ENCODE measurements at regions not wholly inside any gene's neighbourhood (a gene's known extent, or its start where the extent isn't known, plus 50 kb on each side); places are given as distances from the start of the nearest gene placed in this dataset.
"Not testable (repeated sequence)": the region's sequence is repeated elsewhere in the genome, so short reads cannot be mapped to it uniquely, and the experiment has no call there.

DNA sequence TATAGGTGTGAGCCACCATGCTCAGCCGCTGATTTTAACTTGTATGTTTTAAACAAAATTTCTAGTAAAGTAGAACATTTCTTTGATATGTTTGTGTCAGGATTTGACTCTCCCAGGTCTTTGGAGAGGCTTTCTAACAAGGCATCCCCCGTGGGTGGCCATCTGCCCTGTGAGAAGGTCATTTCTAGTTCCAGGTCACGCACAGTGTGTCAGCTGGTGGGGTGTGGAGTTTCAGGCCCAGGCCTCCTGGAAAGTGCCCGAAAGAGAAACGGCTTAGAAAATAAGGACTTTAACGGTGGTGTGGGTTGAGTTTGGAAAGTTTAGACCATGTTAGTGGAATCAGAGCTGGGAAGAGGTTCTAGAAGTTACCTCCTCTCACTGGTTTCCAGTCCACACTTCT lies 61.0 kb downstream of the SPDYE17 start:
- H3K9me3 Mint-ChIP-seq, H3K27ac Mint-ChIP-seq, H3K4me3 Mint-ChIP-seq, H3K27me3 Mint-ChIP-seq, H3K4me1 Mint-ChIP-seq, CTCF ChIA-PET, H3K36me3 Mint-ChIP-seq: not testable (repeated sequence)
- peak; percentile 8 for DNase-seq

DNA sequence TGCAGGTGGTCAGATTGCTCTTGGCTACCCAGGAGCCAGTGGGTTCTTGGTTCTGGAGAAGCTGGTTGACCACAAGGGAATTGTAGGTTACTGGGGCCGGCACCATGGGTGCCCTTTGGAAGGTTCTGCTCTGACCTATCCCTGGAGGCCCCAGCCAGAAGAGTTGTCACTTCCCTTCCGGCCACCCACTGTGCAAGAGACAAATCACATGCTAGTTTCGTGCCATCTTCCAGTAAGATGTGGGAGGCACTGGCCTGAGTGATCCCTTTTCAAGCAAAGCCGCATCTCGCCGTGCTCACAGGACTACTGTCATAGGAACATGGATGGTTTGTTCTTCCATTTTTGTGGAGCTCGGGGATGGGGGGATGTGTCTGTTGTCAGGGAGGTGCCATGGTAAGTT lies 62.3 kb downstream of the SPDYE17 start:
- H3K27ac Mint-ChIP-seq, DNase-seq, H3K4me1 Mint-ChIP-seq, H3K4me3 Mint-ChIP-seq, H3K9me3 Mint-ChIP-seq, H3K36me3 Mint-ChIP-seq, CTCF ChIA-PET, H3K27me3 Mint-ChIP-seq: not testable (repeated sequence)

DNA sequence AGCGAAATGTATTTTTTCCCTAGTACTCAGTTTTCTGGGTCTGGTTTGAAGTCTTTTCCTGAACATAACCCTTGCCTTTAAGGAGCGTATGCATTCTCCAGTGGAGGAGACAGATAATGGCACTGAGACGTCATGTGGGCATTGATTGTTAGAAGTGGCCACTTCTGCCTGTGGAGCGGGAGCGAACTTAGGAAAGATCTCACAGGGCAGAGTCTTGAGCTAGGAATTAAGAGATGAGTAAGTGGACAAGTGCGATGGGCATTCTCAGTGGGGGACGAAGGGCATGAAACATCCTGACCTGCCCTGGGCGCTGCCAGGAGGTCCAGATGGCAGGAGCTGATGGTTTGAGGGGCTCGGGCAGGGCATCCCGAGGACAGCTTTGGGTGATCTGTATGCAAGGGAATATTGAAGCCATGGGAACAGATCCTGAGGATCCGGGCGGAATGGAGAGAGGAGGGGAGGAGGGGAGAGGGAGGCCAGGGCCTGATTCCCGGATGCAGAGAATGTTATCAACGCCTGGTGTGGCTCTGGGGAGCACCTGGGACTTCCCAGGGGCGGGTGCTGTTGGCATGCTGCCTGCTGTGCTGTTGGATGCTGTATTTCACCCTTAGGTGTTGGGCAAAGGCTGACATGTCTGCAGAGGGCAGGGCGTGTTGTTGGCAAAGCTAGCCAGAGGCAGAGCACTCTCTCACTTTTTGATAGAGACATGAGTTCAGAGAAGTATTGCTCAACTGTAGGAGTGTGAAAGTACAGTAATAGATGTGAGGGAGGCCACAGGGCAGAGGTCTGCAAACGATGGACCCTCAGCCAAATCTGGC lies 66.2 kb downstream of the SPDYE17 start:
- H3K36me3 Mint-ChIP-seq, H3K4me1 Mint-ChIP-seq, H3K27me3 Mint-ChIP-seq, H3K4me3 Mint-ChIP-seq, H3K9me3 Mint-ChIP-seq, CTCF ChIA-PET, H3K27ac Mint-ChIP-seq, DNase-seq: not testable (repeated sequence)

DNA sequence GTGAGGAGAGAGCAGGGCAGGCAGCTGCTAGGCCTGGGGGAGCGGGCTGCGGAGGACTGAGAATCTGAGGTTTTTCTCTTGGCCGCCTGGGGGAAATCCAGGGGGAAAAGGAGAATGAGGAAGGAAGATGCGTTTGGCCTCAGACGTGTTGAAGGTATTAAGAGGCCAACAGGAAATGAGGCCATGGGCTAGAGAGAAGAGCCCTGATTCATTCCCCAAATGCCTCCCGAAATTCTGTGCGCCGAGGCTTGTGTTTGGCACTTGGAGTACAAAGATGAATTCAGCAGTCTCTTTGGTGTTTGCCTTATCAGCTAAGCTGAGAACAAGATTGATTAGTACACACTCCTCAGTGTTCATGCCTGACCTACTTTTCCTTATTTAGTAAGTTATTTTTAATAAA lies 68.1 kb downstream of the SPDYE17 start:
- H3K36me3 Mint-ChIP-seq, H3K27ac Mint-ChIP-seq, CTCF ChIA-PET, H3K4me3 Mint-ChIP-seq, H3K27me3 Mint-ChIP-seq, H3K9me3 Mint-ChIP-seq, H3K4me1 Mint-ChIP-seq, DNase-seq: not testable (repeated sequence)

DNA sequence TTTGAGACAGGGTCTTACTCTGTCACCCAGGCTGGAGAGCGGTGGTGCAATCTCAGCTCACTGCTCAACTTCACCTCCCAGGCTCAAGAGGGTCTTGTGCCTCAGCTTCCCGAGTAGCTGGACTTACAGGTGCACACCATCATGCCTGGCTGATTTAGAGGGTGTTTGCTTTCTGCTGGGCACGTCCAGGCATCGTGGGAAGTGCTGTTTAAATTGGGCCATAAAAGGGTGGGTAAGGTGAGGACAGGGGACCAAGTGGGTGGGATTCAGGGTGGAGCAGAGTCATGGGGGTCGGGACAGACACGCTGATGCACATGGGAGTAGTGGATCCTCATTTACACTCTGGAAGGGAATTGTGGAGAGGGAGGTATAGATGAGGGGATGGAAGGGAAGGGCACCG lies 69.1 kb downstream of the SPDYE17 start:
- H3K9me3 Mint-ChIP-seq, H3K36me3 Mint-ChIP-seq, CTCF ChIA-PET, H3K4me3 Mint-ChIP-seq, DNase-seq, H3K27me3 Mint-ChIP-seq, H3K4me1 Mint-ChIP-seq, H3K27ac Mint-ChIP-seq: not testable (repeated sequence)

DNA sequence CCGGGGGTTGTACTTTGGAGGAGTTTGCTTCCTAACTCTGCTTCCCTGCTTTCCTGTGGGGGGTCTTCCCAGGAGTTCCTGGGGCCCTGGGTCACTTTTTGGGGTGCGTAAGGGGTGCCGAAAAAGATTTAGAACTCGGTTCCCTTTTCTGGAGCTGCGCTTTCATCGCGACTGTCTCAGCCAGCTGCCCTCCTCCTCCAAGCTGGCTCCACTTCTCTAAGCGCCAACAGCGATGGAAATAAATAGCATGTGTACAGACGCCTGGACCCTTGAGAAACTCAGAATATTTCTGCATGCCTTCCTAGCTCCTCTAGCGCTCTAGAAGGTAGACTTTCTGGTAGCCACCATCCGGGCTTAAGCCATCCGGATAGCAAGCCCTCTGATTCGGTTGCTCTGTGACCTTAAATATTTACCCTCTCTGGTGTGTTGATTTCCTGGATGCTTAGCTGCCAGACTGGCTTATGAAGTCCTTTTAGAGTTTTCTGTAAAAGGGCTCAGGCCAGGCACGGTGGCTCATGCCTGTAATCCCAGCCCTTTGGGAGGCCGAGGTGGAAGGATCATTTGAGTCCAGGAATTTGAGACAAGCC lies 71.7 kb downstream of the SPDYE17 start:
- H3K9me3 Mint-ChIP-seq, CTCF ChIA-PET, H3K27me3 Mint-ChIP-seq, H3K4me1 Mint-ChIP-seq, H3K4me3 Mint-ChIP-seq, H3K36me3 Mint-ChIP-seq, DNase-seq, H3K27ac Mint-ChIP-seq: not testable (repeated sequence)

DNA sequence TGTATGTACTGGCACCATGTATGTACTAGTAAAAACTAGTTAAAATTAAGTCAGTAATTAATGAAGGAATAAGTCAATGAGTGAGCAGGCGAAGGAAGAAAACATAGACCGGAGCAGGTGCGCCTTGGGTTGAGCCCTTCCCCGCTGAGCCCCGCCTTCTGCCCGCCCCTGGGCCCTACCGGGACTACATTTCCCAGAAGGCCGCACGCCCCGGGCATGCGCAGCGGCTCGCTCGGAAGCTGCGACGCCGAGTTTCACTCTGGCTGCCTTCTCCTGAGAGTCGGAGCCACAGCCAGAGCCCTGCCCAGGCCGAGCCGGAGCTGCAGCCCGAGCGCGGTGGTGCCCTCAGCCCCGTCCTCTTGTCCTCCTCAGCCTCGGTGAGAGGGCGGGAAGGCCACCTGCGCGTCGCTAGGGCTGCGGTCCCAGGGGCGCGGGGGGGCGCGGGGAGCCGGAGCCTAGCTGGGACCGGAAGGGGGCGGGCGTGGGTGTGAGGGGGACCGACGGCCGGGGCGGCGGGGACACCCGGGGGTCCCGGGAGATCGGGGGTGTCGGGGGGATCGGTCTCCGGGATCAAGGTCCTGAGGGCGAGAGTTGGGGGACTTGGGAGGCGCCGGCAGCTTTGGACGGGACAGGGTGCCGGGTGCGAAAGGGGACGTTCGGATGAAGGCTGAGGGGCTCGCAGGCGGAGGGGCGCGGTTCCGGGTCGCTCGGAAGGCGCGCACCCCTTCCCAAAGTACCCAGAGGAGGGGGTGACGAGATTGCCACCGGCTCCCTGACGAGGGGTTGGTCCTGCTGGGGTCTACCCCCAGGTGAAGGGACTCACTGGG lies 72.4 kb downstream of the SPDYE17 start:
- H3K4me1 Mint-ChIP-seq, H3K27ac Mint-ChIP-seq, H3K9me3 Mint-ChIP-seq, H3K4me3 Mint-ChIP-seq, H3K36me3 Mint-ChIP-seq, H3K27me3 Mint-ChIP-seq, DNase-seq, CTCF ChIA-PET: not testable (repeated sequence)

DNA sequence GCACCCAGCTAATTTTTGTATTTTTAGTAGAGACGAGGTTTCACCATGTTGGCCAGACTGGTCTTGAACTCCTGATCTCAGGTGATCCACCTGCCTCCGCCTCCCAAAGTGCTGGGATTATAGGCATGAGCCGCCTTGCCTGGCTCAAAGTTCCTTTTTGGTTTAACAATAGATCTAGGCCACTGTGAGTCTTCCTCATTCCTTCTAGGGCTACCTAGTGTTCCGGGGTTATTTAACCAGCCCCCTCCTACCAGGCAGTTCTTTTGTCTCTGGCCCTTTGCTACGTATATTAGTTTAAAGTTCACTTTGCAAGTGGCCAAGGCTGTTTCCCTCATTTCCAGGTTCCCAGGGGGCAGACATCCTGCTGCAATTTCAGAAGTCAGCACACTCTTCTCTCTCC lies 75.6 kb downstream of the SPDYE17 start:
- CTCF ChIA-PET, H3K4me1 Mint-ChIP-seq, H3K4me3 Mint-ChIP-seq, H3K9me3 Mint-ChIP-seq, H3K36me3 Mint-ChIP-seq, H3K27me3 Mint-ChIP-seq, DNase-seq, H3K27ac Mint-ChIP-seq: not testable (repeated sequence)

DNA sequence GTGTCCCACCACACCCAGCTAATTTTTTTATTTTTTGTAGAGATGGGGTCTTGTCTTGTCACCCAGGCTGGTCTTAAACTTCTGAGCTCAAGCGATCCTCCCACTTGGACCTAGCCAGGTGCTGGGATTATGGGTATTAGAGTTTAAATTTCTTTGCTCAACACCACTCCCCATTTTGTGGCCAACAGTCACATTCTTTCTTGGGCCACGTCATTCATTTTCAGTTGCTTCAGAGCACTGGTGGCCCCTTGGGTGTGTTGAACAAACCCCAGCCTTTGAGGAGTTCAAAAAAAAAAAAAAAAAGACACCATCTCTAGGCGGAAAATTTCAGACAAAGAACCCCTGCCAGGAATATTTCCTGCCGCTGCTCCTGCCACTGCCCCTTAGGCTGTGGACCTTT lies 77.0 kb downstream of the SPDYE17 start:
- DNase-seq, H3K4me3 Mint-ChIP-seq, H3K27me3 Mint-ChIP-seq, CTCF ChIA-PET, H3K4me1 Mint-ChIP-seq, H3K36me3 Mint-ChIP-seq, H3K27ac Mint-ChIP-seq, H3K9me3 Mint-ChIP-seq: not testable (repeated sequence)

DNA sequence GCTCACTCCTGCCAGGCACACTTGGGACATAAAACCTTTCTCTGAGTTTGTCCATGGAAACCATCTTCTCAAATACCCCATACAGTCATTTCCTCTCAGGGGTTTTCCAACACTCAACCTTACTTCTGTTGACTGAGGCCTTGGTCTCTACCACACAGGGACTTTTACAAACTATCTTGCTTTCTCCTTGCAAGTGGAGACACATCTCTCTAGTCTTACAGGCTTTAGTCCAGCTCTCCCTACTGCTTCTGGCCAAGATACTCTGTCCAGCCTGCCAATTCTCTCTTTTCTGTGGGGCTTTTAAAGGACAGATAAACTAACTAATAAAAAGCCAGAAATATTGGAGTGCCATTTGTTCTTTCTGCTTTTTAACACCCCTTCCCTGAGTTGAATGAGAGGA lies 87.6 kb downstream of the SPDYE17 start:
- DNase-seq, H3K27me3 Mint-ChIP-seq, H3K36me3 Mint-ChIP-seq, H3K4me3 Mint-ChIP-seq, H3K27ac Mint-ChIP-seq, H3K9me3 Mint-ChIP-seq, H3K4me1 Mint-ChIP-seq, CTCF ChIA-PET: not testable (repeated sequence)

DNA sequence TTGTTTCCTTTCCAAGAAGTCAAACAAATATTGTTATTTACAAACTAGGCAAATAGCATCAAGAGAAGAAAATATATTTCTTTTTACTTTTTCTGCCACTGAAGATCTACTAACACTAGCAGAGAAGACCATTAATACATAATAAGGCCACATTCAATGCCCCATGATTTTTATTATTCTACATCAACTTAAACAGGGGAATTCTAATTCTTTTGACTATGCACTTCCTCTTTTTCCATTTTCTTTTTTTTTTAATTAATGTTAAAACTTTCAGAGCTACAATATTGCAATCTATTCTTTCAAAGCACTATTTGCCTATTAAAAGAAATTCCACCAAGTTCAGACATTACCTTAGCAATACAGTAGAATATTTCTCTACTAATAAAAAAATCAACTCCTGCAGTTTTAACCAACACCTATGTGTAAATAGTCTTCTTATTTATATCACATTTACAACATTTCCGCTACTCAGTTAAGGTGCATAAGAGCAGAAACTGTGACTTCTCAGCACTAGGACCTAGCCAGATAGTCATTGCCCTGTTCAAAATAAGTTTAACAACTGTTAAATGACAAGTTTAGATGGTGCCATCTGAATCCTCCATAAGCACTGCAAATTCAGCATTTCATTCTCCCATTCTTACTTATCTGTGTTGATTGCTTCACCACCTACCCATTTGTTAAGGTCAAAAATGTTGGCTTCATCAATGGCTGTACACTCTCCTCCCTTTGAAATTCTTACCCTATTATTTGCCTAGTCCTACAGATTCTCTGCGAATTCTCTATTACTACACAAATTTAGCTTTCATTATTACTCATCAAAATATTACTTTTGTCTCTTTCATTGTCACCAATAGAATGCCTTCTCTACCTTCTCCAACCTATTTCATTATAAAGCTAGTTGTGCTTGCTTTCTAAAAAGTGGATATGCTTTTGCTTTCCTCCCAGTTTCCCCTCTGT lies 90.1 kb downstream of the SPDYE17 start:
- H3K27ac Mint-ChIP-seq, H3K4me3 Mint-ChIP-seq, CTCF ChIA-PET, DNase-seq, H3K36me3 Mint-ChIP-seq, H3K4me1 Mint-ChIP-seq, H3K9me3 Mint-ChIP-seq: not testable (repeated sequence)
- H3K27me3 Mint-ChIP-seq, result peaks cover 11% of the 10 kb centered on the region

DNA sequence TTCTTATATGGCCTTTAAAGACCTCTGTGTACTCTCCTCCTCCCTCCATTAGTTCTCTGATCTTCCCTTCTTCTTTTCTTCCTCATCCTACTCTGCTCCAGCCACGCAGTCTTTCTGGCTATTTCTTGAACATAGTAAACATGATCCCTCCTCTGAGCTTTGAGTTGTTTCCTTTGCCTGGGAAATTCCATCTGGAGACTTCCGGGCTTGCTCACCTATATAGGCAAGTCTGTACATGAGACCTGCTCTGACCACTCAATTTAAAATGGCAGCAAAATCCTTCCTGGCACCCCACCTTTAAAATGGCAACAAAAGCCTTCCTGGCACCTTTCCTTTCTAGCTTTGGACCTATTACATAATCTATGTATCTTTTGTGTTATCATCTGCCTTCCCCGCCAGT lies 94.4 kb downstream of the SPDYE17 start:
- CTCF ChIA-PET, DNase-seq, H3K4me1 Mint-ChIP-seq, H3K4me3 Mint-ChIP-seq, H3K36me3 Mint-ChIP-seq, H3K9me3 Mint-ChIP-seq, H3K27ac Mint-ChIP-seq: not testable (repeated sequence)
- H3K27me3 Mint-ChIP-seq, result peaks cover 22% of the 10 kb centered on the region

DNA sequence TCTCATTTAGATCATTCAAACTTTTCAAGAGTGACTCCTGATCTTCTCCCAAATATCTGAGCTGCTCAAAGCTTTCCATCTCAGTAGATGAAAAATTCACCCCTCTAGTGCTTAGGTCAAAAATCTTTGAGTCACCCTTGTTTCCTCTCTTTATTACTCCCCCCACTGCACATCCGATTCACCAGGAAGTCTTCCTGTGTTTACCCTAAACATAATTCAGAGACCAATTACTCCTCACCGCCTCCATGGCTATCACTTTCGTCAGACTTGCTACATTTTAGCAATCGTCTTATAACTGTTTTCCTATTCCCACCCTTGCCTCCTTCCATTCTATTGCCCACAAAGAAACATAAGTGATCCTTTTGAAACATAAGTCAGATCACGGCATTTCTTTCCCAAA lies 94.8 kb downstream of the SPDYE17 start:
- H3K9me3 Mint-ChIP-seq, H3K4me3 Mint-ChIP-seq, H3K27ac Mint-ChIP-seq, H3K4me1 Mint-ChIP-seq, CTCF ChIA-PET, H3K36me3 Mint-ChIP-seq, DNase-seq: not testable (repeated sequence)
- peaks cover 22% of the 10 kb centered on the region for H3K27me3 Mint-ChIP-seq

DNA sequence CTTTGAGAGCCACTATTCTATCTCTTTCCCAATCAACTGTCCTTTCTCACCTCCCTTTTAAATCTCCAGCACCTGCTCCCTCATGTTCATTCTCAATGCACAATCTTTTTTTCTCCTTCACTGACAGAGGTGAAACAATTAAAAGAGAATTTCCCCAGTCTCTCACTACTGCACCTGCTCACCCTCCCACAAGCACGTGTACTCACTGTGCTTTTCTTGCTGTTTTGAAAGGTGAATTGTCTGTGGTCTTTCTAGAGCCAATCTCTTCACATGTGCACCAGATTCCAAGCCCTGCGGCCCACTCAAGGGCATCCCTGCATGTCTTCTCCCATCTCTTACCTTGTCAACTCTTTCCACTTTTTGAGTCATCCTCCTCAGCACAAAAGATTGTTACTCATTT lies 95.8 kb downstream of the SPDYE17 start:
- CTCF ChIA-PET, H3K36me3 Mint-ChIP-seq, DNase-seq, H3K4me1 Mint-ChIP-seq, H3K27ac Mint-ChIP-seq, H3K9me3 Mint-ChIP-seq, H3K4me3 Mint-ChIP-seq: not testable (repeated sequence)
- H3K27me3 Mint-ChIP-seq, result peaks cover 22% of the 10 kb centered on the region

Measured in activated naive CD4-positive, alpha-beta T cell treated with anti-CD3 and anti-CD28 coated beads, Interleukin-2, amount 10 ng/mL, durations not matched to agents 7 days and 5 days (primary cell).